Mesendoderm (in vitro differentiated cells): ENCODE measurements at regions not wholly inside any gene's neighbourhood (a gene's known extent, or its start where the extent isn't known, plus 50 kb on each side); places are given as distances from the start of the nearest gene placed in this dataset.

ENCODE experiments used
- DNase-seq: peaks from one replicate; pipeline ENCODE4 v3.0.0; 2013
- H2AK5ac ChIP-seq: 2 replicates; pipeline ENCODE4 v1.6.1; 2013; ENCODE audit warnings: low read length, inconsistent platforms
- H2BK120ac ChIP-seq: 2 replicates; pipeline ENCODE4 v1.6.1; 2013; ENCODE audit warnings: low read depth, mild to moderate bottlenecking, low read length, moderate library complexity, mixed read lengths
- H2BK15ac ChIP-seq: replicated peaks from 2 replicates; pipeline ENCODE4 v1.6.1; 2013; ENCODE audit warnings: low read depth, mild to moderate bottlenecking, moderate library complexity
- H2BK5ac ChIP-seq: 2 replicates; pipeline ENCODE4 v1.6.1; 2013; ENCODE audit warnings: low read length, inconsistent platforms
- H3K18ac ChIP-seq: 2 replicates; pipeline ENCODE4 v1.6.1; 2013; ENCODE audit warnings: mild to moderate bottlenecking, low read length, mixed read lengths
- H3K23ac ChIP-seq: one replicate; pipeline ENCODE4 v1.6.1; 2013; ENCODE audit warnings: low read length
- H3K27ac ChIP-seq: 2 replicates; pipeline ENCODE4 v1.5.1; 2013; ENCODE audit warnings: low read depth, mild to moderate bottlenecking, inconsistent platforms, low read length, moderate library complexity
- H3K27me3 ChIP-seq: 2 replicates; pipeline ENCODE4 v1.6.1; 2013; ENCODE audit warnings: low read length, control low read depth, mild to moderate bottlenecking, inconsistent platforms; ENCODE audit not compliant: insufficient read depth, poor library complexity
- H3K36me3 ChIP-seq: 2 replicates; pipeline ENCODE4 v1.6.1; 2013; ENCODE audit warnings: low read length, inconsistent platforms; ENCODE audit not compliant: control insufficient read depth, insufficient read depth
- H3K4ac ChIP-seq: one replicate; pipeline ENCODE4 v1.6.1; 2013; ENCODE audit warnings: low read depth, mild to moderate bottlenecking, low read length, moderate library complexity
- H3K4me1 ChIP-seq: 2 replicates; pipeline ENCODE4 v1.6.1; 2013; ENCODE audit warnings: low read depth, low read length, inconsistent platforms; ENCODE audit not compliant: control insufficient read depth
- H3K4me2 ChIP-seq: 2 replicates; pipeline ENCODE4 v1.6.1; 2013; ENCODE audit warnings: low read length
- H3K4me3 ChIP-seq: 2 replicates; pipeline ENCODE4 v1.5.1; 2013; ENCODE audit warnings: mild to moderate bottlenecking, low read length
- H3K56ac ChIP-seq: one replicate; pipeline ENCODE4 v1.6.1; 2013; ENCODE audit warnings: low read length
- H3K79me1 ChIP-seq: 2 replicates; pipeline ENCODE4 v1.6.1; 2013; ENCODE audit warnings: low read length, inconsistent platforms
- H3K79me2 ChIP-seq: 2 replicates; pipeline ENCODE4 v1.6.1; 2013; ENCODE audit warnings: mild to moderate bottlenecking, low read length; ENCODE audit not compliant: control insufficient read depth, insufficient read depth
- H3K9ac ChIP-seq: 2 replicates; pipeline ENCODE4 v1.6.1; 2013; ENCODE audit warnings: low read length, inconsistent platforms
- H4K5ac ChIP-seq: one replicate; pipeline ENCODE4 v1.6.1; 2013; ENCODE audit warnings: low read length
- H4K8ac ChIP-seq: one replicate; pipeline ENCODE4 v1.6.1; 2013; ENCODE audit warnings: low read depth, mild to moderate bottlenecking, control low read depth, low read length, moderate library complexity
- WGBS: extraction: QIAGEN DNeasy Blood & Tissue Kit; methylation state at CpG from one replicate; pipeline ENCODE4 v1.1.7; 2013; ENCODE audit warnings: low lambda C conversion rate, missing lambda C conversion rate; ENCODE audit not compliant: insufficient coverage; ENCODE audit errors: extremely low coverage; 5-methylcytosine and 5-hydroxymethylcytosine counted together

DNA sequence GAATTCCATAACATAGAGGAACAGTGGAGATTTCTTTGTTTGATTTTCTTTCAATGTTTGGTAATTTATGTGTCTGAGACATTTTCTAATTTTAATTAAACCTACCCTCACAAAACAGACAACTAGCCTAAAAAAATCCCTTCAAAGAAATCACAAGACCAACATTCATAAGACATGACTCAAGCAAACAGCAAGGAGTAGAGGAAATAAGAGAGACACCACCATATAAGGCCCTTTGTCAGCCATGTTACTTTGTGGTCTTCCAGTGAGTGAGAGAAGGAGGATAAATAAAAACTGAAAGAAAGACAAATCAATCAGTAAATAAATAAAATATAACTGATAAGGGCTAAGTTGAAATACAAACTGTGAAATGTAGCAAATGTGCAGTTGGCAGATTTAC lies 830.8 kb upstream of the SLC39A10 start:
- Histone ChIP-seq H2BK15ac (no peak overlapping the region), H3K4me1 (no peaks in the 10 kb centered on the region), H2BK5ac (no peak overlapping the region), H3K79me2 (no peaks in the 10 kb centered on the region), H3K56ac (no peak overlapping the region), H3K27ac (no peak overlapping the region), H4K8ac (no peak overlapping the region), H3K18ac (no peak overlapping the region), H3K4me2 (no peak overlapping the region), H3K23ac (no peak overlapping the region), H3K9ac (no peak overlapping the region), H3K4ac (no peak overlapping the region), H4K5ac (no peak overlapping the region), H2BK120ac (no peak overlapping the region), H3K27me3 (no peaks in the 10 kb centered on the region), H2AK5ac (no peak overlapping the region), H3K79me1 (no peaks in the 10 kb centered on the region), H3K36me3 (no peaks in the 10 kb centered on the region), H3K4me3 (no peak overlapping the region)
- peak; percentile 32 for DNase-seq

DNA sequence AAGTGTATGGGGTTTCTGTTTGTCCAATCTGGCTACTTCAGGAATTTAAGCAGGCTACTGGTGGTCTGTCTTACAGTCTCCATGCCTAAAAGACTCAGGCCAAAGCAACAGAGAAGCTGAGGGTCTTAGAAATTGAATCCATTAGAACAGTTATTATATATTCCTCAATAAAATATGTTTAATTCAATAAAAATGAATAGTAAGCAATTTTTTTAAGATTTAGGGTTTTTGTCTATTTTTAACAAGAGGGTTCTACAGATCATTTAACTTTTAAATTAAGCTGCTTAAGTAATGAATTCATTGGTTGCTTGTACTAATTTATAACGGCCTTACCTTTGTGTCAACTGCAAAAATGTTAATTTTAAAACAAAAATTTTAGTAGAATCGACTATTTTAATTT lies 832.6 kb upstream of the SLC39A10 start:
- no peak overlapping the region for H4K8ac ChIP-seq
- no peak overlapping the region for H3K27ac ChIP-seq

DNA sequence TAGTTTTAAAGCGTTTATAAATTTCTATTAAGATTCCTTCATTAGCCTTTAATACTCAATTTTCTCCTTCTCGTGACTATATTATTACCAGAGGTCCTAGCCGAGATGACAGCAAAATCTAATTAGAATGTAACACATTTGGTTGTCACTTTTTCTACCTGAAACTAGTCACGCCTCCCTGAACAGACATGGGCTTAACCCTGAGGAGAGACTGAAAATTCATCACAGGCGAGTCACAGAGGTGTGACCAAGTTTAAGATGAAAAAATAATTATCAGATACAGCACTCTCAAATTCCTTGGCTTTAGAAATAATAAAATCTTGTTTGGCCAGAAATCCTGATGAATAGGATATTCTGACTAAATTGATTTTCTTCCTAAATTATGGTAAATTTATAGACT lies 834.4 kb upstream of the SLC39A10 start:
- no peaks in the 10 kb centered on the region for H3K36me3 ChIP-seq
- H3K23ac ChIP-seq: no peak overlapping the region
- H4K5ac ChIP-seq: no peak overlapping the region
- no peak overlapping the region for H3K4me3 ChIP-seq
- no peak overlapping the region for H3K27ac ChIP-seq
- no peak overlapping the region for H2BK120ac ChIP-seq
- no peak overlapping the region for H3K4ac ChIP-seq
- H4K8ac ChIP-seq: no peak overlapping the region
- H3K79me2 ChIP-seq: no peaks in the 10 kb centered on the region
- H3K27me3 ChIP-seq: no peaks in the 10 kb centered on the region
- H3K18ac ChIP-seq: no peak overlapping the region
- no peaks in the 10 kb centered on the region for H3K4me1 ChIP-seq
- H2BK5ac ChIP-seq: no peak overlapping the region
- WGBS: no CpG with 5 or more reads among the region's 5 CpGs
- H2AK5ac ChIP-seq: no peak overlapping the region
- H3K79me1 ChIP-seq: no peaks in the 10 kb centered on the region
- H3K9ac ChIP-seq: no peak overlapping the region
- H3K4me2 ChIP-seq: no peak overlapping the region
- no peak overlapping the region for H2BK15ac ChIP-seq
- H3K56ac ChIP-seq: no peak overlapping the region
- peak; percentile 55 for DNase-seq

More for the DNA sequence above, 832.6 kb upstream of the SLC39A10 start:
- Histone ChIP-seq H2BK5ac (no peak overlapping the region), H2BK15ac (no peak overlapping the region), H3K18ac (no peak overlapping the region), H3K23ac (no peak overlapping the region), H3K4me3 (no peak overlapping the region), H3K4me1 (no peaks in the 10 kb centered on the region), H4K5ac (no peak overlapping the region), H3K27me3 (no peaks in the 10 kb centered on the region), H2AK5ac (no peak overlapping the region), H3K4me2 (no peak overlapping the region), H3K4ac (no peak overlapping the region), H3K56ac (no peak overlapping the region), H3K36me3 (no peaks in the 10 kb centered on the region), H2BK120ac (no peak overlapping the region), H3K79me2 (no peaks in the 10 kb centered on the region), H3K9ac (no peak overlapping the region), H3K79me1 (no peaks in the 10 kb centered on the region)
- no CpG with 5 or more reads among the region's 2 CpGs for WGBS
- DNase-seq: no peak

DNA sequence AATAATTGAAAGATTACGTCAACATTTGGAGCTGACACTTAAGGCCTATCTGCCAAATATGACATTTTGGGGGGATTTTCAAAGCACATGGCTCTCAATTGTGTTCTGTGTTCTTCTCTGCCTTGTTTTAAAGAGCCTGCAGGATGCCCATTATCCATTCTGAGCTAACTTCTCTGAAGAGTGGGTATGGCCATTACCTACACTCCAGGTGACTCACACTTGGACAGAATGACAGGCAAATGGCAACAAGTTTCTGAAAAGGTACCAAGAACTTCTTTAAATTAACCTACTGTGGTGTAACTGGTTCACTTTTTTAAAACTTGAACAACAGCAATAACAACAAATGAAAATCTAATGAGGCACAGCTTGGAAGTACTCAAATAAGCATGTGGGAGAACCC lies 834.9 kb upstream of the SLC39A10 start:
- H3K9ac ChIP-seq: no peak overlapping the region
- no peak overlapping the region for H3K4ac ChIP-seq
- no peak overlapping the region for H3K4me3 ChIP-seq
- H3K27ac ChIP-seq: no peak overlapping the region
- H2BK120ac ChIP-seq: no peak overlapping the region
- no peak overlapping the region for H3K4me2 ChIP-seq
- no peak overlapping the region for H2BK15ac ChIP-seq
- WGBS: no CpG with 5 or more reads among the region's 1 CpG
- H2BK5ac ChIP-seq: no peak overlapping the region
- H3K36me3 ChIP-seq: no peaks in the 10 kb centered on the region
- H4K8ac ChIP-seq: no peak overlapping the region
- H2AK5ac ChIP-seq: no peak overlapping the region
- H3K56ac ChIP-seq: no peak overlapping the region
- no peak overlapping the region for H4K5ac ChIP-seq
- no peaks in the 10 kb centered on the region for H3K27me3 ChIP-seq
- H3K79me1 ChIP-seq: no peaks in the 10 kb centered on the region
- H3K23ac ChIP-seq: no peak overlapping the region
- peak; percentile 10 for DNase-seq
- no peaks in the 10 kb centered on the region for H3K4me1 ChIP-seq
- no peak overlapping the region for H3K18ac ChIP-seq
- no peaks in the 10 kb centered on the region for H3K79me2 ChIP-seq

DNA sequence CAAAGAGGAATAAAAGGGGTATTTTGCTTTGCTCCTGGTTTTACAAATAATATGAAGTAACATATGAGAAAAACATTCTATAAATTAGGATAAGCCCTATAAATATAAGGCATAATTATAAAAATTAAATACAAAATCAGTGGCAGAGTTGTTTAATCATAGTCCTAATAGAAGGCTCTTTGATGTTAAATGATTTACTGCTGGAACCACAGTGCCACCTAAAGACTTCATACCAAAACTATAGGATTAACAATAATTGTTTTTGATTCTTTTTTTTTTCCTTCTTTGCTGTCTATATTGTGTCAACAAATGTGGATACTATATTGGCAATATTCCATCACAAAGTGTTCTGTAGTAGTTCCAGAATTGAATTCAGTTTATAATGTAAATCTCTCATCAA lies 837.7 kb upstream of the SLC39A10 start:
- Histone ChIP-seq H4K5ac (no peak overlapping the region), H3K4me1 (no peaks in the 10 kb centered on the region), H2BK15ac (no peak overlapping the region), H4K8ac (no peak overlapping the region), H3K18ac (no peak overlapping the region), H3K56ac (no peak overlapping the region), H3K27ac (no peak overlapping the region), H3K27me3 (no peaks in the 10 kb centered on the region), H2BK120ac (no peak overlapping the region), H3K4me3 (no peak overlapping the region), H3K4me2 (no peak overlapping the region), H3K23ac (no peak overlapping the region), H3K9ac (no peak overlapping the region), H2BK5ac (no peak overlapping the region), H3K36me3 (no peaks in the 10 kb centered on the region), H3K79me1 (no peaks in the 10 kb centered on the region), H2AK5ac (no peak overlapping the region), H3K79me2 (no peaks in the 10 kb centered on the region), H3K4ac (no peak overlapping the region)
- DNase-seq: peak; percentile 33

DNA sequence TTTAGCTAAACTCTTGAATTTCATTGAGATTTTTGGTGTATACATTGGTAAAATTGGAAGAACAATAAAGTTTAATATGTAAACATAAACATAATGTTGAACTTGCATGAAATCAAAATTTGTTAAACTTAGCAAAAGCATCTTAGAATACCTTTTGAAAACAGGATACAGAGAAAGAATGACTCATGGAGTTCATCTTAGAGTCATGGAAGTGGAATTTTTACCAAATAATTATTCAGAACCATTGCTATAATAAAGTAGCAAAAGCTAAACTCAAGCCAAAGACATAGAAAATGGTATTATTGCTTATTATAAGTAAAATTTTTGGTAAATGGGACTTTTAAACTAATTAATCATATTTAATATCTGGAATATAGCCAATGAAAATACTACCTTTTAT lies 841.6 kb upstream of the SLC39A10 start:
- Histone ChIP-seq H3K4me3 (no peak overlapping the region), H4K8ac (no peak overlapping the region), H3K36me3 (no peaks in the 10 kb centered on the region), H3K27me3 (no peaks in the 10 kb centered on the region), H3K4me2 (no peak overlapping the region), H3K27ac (no peak overlapping the region), H3K79me2 (no peaks in the 10 kb centered on the region), H4K5ac (no peak overlapping the region), H3K4me1 (no peaks in the 10 kb centered on the region), H3K56ac (no peak overlapping the region), H2BK15ac (no peak overlapping the region), H3K4ac (no peak overlapping the region), H2BK5ac (no peak overlapping the region), H2AK5ac (no peak overlapping the region), H3K23ac (no peak overlapping the region), H2BK120ac (no peak overlapping the region), H3K18ac (no peak overlapping the region), H3K79me1 (no peaks in the 10 kb centered on the region), H3K9ac (no peak overlapping the region)
- no peak for DNase-seq
